Mesendoderm (in vitro differentiated cells): ENCODE measurements at regions not wholly inside any gene's neighbourhood (a gene's known extent, or its start where the extent isn't known, plus 50 kb on each side); places are given as distances from the start of the nearest gene placed in this dataset.

Experiments
- DNase-seq: peaks from one replicate; pipeline ENCODE4 v3.0.0; 2013
- H2AK5ac ChIP-seq: 2 replicates; pipeline ENCODE4 v1.6.1; 2013; ENCODE audit warnings: low read length, inconsistent platforms
- H2BK120ac ChIP-seq: 2 replicates; pipeline ENCODE4 v1.6.1; 2013; ENCODE audit warnings: low read depth, mild to moderate bottlenecking, low read length, moderate library complexity, mixed read lengths
- H2BK15ac ChIP-seq: replicated peaks from 2 replicates; pipeline ENCODE4 v1.6.1; 2013; ENCODE audit warnings: low read depth, mild to moderate bottlenecking, moderate library complexity
- H2BK5ac ChIP-seq: 2 replicates; pipeline ENCODE4 v1.6.1; 2013; ENCODE audit warnings: low read length, inconsistent platforms
- H3K18ac ChIP-seq: 2 replicates; pipeline ENCODE4 v1.6.1; 2013; ENCODE audit warnings: mild to moderate bottlenecking, low read length, mixed read lengths
- H3K23ac ChIP-seq: one replicate; pipeline ENCODE4 v1.6.1; 2013; ENCODE audit warnings: low read length
- H3K27ac ChIP-seq: 2 replicates; pipeline ENCODE4 v1.5.1; 2013; ENCODE audit warnings: low read depth, mild to moderate bottlenecking, inconsistent platforms, low read length, moderate library complexity
- H3K27me3 ChIP-seq: 2 replicates; pipeline ENCODE4 v1.6.1; 2013; ENCODE audit warnings: low read length, control low read depth, mild to moderate bottlenecking, inconsistent platforms; ENCODE audit not compliant: insufficient read depth, poor library complexity
- H3K36me3 ChIP-seq: 2 replicates; pipeline ENCODE4 v1.6.1; 2013; ENCODE audit warnings: low read length, inconsistent platforms; ENCODE audit not compliant: control insufficient read depth, insufficient read depth
- H3K4ac ChIP-seq: one replicate; pipeline ENCODE4 v1.6.1; 2013; ENCODE audit warnings: low read depth, mild to moderate bottlenecking, low read length, moderate library complexity
- H3K4me1 ChIP-seq: 2 replicates; pipeline ENCODE4 v1.6.1; 2013; ENCODE audit warnings: low read depth, low read length, inconsistent platforms; ENCODE audit not compliant: control insufficient read depth
- H3K4me2 ChIP-seq: 2 replicates; pipeline ENCODE4 v1.6.1; 2013; ENCODE audit warnings: low read length
- H3K4me3 ChIP-seq: 2 replicates; pipeline ENCODE4 v1.5.1; 2013; ENCODE audit warnings: mild to moderate bottlenecking, low read length
- H3K56ac ChIP-seq: one replicate; pipeline ENCODE4 v1.6.1; 2013; ENCODE audit warnings: low read length
- H3K79me1 ChIP-seq: 2 replicates; pipeline ENCODE4 v1.6.1; 2013; ENCODE audit warnings: low read length, inconsistent platforms
- H3K79me2 ChIP-seq: 2 replicates; pipeline ENCODE4 v1.6.1; 2013; ENCODE audit warnings: mild to moderate bottlenecking, low read length; ENCODE audit not compliant: control insufficient read depth, insufficient read depth
- H3K9ac ChIP-seq: 2 replicates; pipeline ENCODE4 v1.6.1; 2013; ENCODE audit warnings: low read length, inconsistent platforms
- H4K5ac ChIP-seq: one replicate; pipeline ENCODE4 v1.6.1; 2013; ENCODE audit warnings: low read length
- H4K8ac ChIP-seq: one replicate; pipeline ENCODE4 v1.6.1; 2013; ENCODE audit warnings: low read depth, mild to moderate bottlenecking, control low read depth, low read length, moderate library complexity
- WGBS: extraction: QIAGEN DNeasy Blood & Tissue Kit; methylation state at CpG from one replicate; pipeline ENCODE4 v1.1.7; 2013; ENCODE audit warnings: low lambda C conversion rate, missing lambda C conversion rate; ENCODE audit not compliant: insufficient coverage; ENCODE audit errors: extremely low coverage; 5-methylcytosine and 5-hydroxymethylcytosine counted together

DNA sequence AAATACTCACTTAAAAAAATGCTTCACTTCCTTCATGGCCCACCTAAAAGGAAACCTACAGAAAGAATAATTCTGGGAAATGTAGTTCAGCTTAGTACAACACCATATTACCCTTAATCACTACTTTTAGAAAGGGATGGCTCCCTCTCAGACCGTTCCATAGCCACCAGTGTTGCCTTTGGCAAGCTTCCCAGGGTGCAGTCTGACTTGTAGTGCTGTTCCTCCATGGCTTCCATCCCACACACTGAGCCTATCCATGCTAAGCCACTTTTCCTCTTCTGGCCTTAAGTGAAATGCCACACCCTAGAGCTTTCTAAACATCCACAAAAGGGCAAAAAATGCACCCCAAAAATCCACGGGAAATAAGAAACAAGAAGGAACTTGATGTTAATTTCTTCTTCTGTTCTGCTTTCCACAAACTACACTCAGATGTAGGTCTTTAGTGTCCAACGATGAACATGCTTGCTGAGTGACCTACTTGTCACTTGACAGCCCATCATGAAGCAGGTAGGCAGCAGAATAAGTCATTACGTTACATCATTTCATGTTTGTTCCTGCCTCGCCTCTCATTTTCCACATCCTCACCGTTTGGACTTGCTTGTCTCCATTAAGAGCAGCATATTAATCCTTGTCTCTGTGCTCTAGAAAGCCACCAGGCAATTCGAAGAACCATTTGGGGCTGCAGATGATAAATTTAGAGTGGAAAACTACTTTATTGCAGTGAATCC lies 391.1 kb upstream of the GRAMD2B start:
- Histone ChIP-seq H3K4me2 (no peak overlapping the region), H3K27ac (no peak overlapping the region), H4K5ac (no peak overlapping the region), H3K23ac (no peak overlapping the region), H2BK120ac (no peak overlapping the region), H3K4ac (no peak overlapping the region), H3K27me3 (no peaks in the 10 kb centered on the region), H3K4me1 (no peaks in the 10 kb centered on the region), H3K56ac (no peak overlapping the region), H3K79me2 (no peaks in the 10 kb centered on the region), H2AK5ac (no peak overlapping the region), H2BK15ac (no peak overlapping the region), H4K8ac (no peak overlapping the region), H3K36me3 (no peaks in the 10 kb centered on the region), H2BK5ac (no peak overlapping the region), H3K79me1 (no peaks in the 10 kb centered on the region), H3K18ac (no peak overlapping the region), H3K9ac (no peak overlapping the region), H3K4me3 (no peak overlapping the region)
- no peak for DNase-seq
- WGBS, result no CpG with 5 or more reads among the region's 7 CpGs

DNA sequence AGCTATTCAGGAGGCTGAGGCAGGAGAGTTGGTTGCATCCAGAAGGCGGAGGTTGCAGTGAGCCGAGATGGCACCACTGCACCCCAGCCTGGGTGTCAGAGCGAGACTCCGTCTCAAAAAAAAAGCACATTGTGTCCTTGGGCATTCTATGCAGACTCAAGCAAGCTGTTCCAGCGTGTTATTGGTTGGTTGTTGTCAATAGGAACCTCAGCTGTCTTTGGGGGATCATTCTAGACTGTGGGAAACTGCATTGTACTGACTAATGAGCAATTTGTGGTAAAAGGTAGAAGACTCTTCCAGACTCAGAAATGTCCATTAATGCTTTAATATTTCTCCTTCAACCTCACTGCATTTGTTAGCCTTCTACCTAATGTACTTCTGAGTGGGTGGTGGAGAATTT lies 379.5 kb upstream of the GRAMD2B start:
- Histone ChIP-seq H3K9ac (no peak overlapping the region), H3K4me1 (no peaks in the 10 kb centered on the region), H3K27ac (no peak overlapping the region), H2AK5ac (no peak overlapping the region), H3K36me3 (no peaks in the 10 kb centered on the region), H3K4me2 (no peak overlapping the region), H3K79me2 (no peaks in the 10 kb centered on the region), H3K23ac (no peak overlapping the region), H3K27me3 (no peaks in the 10 kb centered on the region), H2BK5ac (no peak overlapping the region), H3K4ac (no peak overlapping the region), H3K79me1 (no peaks in the 10 kb centered on the region), H4K5ac (no peak overlapping the region), H3K18ac (no peak overlapping the region), H4K8ac (no peak overlapping the region), H2BK15ac (no peak overlapping the region), H2BK120ac (no peak overlapping the region), H3K4me3 (no peak overlapping the region), H3K56ac (no peak overlapping the region)
- DNase-seq, result no peak
- WGBS, result no CpG with 5 or more reads among the region's 5 CpGs

DNA sequence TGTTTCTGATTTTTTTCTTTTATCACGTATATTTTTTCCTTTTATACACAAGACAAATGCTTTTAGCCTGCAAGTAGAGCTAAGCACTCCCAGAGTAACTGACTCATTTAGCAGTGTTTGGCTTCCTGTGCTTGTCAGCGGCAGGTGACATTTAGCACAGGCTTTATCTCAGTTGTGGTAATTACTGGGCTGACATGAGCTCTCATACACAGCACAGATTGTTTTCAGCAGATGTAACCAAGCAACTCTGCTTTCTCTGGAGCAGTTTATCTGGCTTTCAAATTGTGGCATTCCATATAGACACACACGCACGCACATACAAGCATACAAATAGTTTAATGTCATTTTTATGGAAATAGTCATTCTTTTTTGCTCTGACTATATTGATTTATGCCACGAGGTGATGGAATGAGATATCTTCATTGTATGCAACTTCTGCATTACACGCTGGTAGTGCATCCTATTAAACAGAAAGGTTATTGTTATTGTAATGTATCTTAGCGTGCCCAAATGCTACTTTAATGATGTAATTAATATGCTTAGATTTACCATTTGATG lies 379.0 kb upstream of the GRAMD2B start:
- Histone ChIP-seq H4K8ac (no peak overlapping the region), H3K18ac (no peak overlapping the region), H2AK5ac (no peak overlapping the region), H4K5ac (no peak overlapping the region), H3K56ac (no peak overlapping the region), H2BK120ac (no peak overlapping the region), H2BK5ac (no peak overlapping the region), H3K36me3 (no peaks in the 10 kb centered on the region), H3K4me1 (no peaks in the 10 kb centered on the region), H3K23ac (no peak overlapping the region), H3K9ac (no peak overlapping the region), H3K79me1 (no peaks in the 10 kb centered on the region), H3K27ac (no peak overlapping the region), H3K79me2 (no peaks in the 10 kb centered on the region), H3K4ac (no peak overlapping the region), H3K27me3 (no peaks in the 10 kb centered on the region), H3K4me2 (no peak overlapping the region), H3K4me3 (no peak overlapping the region), H2BK15ac (no peak overlapping the region)
- no CpG with 5 or more reads among the region's 7 CpGs for WGBS
- peak; percentile 55 for DNase-seq

DNA sequence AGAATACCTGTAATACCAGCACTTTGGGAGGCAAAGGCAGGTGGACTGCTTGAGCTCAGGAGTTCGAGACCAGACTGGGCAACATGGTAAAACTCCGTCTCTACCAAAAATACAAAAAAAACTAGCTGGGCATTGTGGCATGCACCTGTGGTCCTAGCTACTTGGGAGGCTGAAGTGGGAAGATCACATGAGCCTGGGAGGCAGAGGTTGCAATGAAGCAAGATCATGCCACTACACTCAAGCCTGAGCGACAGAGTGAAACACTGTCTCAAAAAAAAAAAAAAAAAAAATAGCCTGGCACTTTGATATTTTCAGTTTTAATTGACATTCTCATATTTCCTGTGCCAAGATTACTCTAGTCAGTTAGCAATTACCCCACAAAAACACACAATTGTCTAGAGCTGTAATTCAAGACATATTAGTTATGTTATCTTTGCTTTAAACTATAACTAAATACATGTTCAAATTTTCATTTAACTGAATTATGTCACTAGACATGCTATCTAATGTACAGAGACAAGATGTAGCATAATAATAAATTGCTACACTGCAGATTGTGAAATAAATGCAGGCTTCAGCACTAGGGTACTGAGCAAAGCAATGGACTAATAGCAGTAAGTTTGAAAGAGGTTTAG lies 378.2 kb upstream of the GRAMD2B start:
- Histone ChIP-seq H3K23ac (no peak overlapping the region), H3K79me1 (no peaks in the 10 kb centered on the region), H3K18ac (no peak overlapping the region), H3K36me3 (no peaks in the 10 kb centered on the region), H4K5ac (no peak overlapping the region), H3K9ac (no peak overlapping the region), H3K27ac (no peak overlapping the region), H3K4me2 (no peak overlapping the region), H3K4me3 (no peak overlapping the region), H3K79me2 (no peaks in the 10 kb centered on the region), H2BK5ac (no peak overlapping the region), H3K4ac (no peak overlapping the region), H2BK15ac (no peak overlapping the region), H3K27me3 (no peaks in the 10 kb centered on the region), H3K4me1 (no peaks in the 10 kb centered on the region), H2BK120ac (no peak overlapping the region), H3K56ac (no peak overlapping the region), H4K8ac (no peak overlapping the region), H2AK5ac (no peak overlapping the region)
- WGBS, result no CpG with 5 or more reads among the region's 3 CpGs
- no peak for DNase-seq

DNA sequence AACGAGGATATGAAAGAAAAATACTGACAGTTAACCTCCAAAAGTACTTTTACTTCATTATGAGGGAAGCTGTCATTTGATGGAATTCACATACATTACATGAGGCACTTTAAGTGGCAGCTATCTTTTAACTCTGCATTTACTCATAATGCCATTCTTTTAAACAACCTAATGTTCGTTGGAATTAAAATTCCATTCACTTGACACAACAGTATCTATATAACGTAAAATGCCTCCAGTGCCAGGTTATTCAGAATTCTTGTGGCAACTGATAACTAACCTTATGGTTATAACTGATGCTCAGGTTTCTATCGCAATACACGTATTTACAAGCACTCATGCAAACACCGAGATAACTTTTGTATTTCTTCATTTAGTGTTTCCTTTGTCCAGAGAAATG lies 376.9 kb upstream of the GRAMD2B start:
- WGBS, result no CpG with 5 or more reads among the region's 6 CpGs
- H2BK5ac ChIP-seq, result no peak overlapping the region
- no peak overlapping the region for H3K4ac ChIP-seq
- no peaks in the 10 kb centered on the region for H3K27me3 ChIP-seq
- H3K56ac ChIP-seq, result no peak overlapping the region
- no peak overlapping the region for H2AK5ac ChIP-seq
- DNase-seq, result no peak
- no peak overlapping the region for H4K8ac ChIP-seq
- H2BK120ac ChIP-seq, result no peak overlapping the region
- no peak overlapping the region for H3K18ac ChIP-seq
- no peak overlapping the region for H3K9ac ChIP-seq
- no peaks in the 10 kb centered on the region for H3K79me1 ChIP-seq
- no peaks in the 10 kb centered on the region for H3K36me3 ChIP-seq
- no peaks in the 10 kb centered on the region for H3K4me1 ChIP-seq
- no peak overlapping the region for H3K27ac ChIP-seq
- H3K79me2 ChIP-seq, result no peaks in the 10 kb centered on the region
- no peak overlapping the region for H2BK15ac ChIP-seq
- H3K4me3 ChIP-seq, result no peak overlapping the region
- no peak overlapping the region for H3K4me2 ChIP-seq
- H3K23ac ChIP-seq, result no peak overlapping the region
- H4K5ac ChIP-seq, result no peak overlapping the region
